GM12892 (cell line): ENCODE measurements at regions not wholly inside any gene's neighbourhood (a gene's known extent, or its start where the extent isn't known, plus 50 kb on each side); places are given as distances from the start of the nearest gene placed in this dataset.

ENCODE experiments used
- POLR2A ChIP-seq: IDR thresholded peaks from 2 replicates; pipeline ENCODE4 v1.6.1; 2011; ENCODE audit warnings: low read depth, low read length, control low read depth
- POLR2AphosphoS5 ChIP-seq: IDR thresholded peaks from 2 replicates; pipeline ENCODE4 v1.6.1; 2011; ENCODE audit warnings: low read depth, low read length, control low read depth
- TAF1 ChIP-seq: IDR thresholded peaks from 2 replicates; pipeline ENCODE4 v1.6.1; 2011; ENCODE audit warnings: low read depth, mild to moderate bottlenecking, control low read depth, low read length, borderline replicate concordance

DNA sequence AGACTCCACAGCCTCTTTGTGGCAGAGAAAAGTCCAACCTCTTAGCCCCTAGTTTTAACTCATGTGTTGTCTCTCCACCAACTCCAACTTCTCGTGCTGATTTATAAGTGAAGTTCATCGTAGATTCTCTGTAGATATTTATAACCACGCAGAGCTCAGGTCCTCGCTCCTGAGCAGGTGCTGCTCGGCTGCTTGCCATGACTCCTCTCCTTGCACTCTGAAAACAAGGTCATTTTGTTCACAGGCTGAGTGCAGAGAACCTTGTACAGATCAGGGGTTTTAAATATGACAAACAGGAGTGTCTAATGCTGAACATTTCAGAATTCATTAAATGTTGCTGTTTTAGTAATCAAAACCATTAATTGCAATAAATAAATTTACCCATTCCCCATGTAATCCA lies 330.8 kb upstream of the GYPC start:
- TF ChIP-seq POLR2A (no peak), POLR2AphosphoS5 (no peak), TAF1 (no peak)
